GM21423 (cell line): ENCODE measurements at regions not wholly inside any gene's neighbourhood (a gene's known extent, or its start where the extent isn't known, plus 50 kb on each side); places are given as distances from the start of the nearest gene placed in this dataset.
"Not testable (repeated sequence)": the region's sequence is repeated elsewhere in the genome, so short reads cannot be mapped to it uniquely, and the experiment has no call there.

ENCODE experiments used
- ATAC-seq: cut with Tn5 transposase; IDR thresholded peaks from one replicate; pipeline ENCODE4 v1.9.1; 2021; ENCODE audit warnings: mild to moderate bottlenecking, moderate library complexity; ENCODE audit not compliant: unreplicated experiment

DNA sequence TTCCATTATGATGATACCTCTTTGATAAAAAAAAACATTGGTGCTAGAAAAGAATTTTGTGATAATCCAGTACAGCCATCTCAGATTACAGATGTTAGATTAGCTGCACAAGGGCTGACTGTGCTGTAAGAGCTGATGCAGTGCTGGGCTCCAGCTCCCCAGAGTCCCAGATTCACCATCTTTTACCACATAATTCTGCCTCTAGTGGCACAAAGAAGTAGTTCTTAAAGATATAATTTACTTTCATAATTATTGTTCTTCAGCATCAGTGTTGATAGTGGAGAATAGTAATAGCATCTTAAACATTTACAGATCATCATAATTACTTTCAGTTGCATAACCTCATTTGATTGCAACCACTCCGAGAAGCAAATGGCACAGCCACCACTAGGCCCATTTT lies 262.1 kb downstream of the BRINP2 start:
- no peak for ATAC-seq

DNA sequence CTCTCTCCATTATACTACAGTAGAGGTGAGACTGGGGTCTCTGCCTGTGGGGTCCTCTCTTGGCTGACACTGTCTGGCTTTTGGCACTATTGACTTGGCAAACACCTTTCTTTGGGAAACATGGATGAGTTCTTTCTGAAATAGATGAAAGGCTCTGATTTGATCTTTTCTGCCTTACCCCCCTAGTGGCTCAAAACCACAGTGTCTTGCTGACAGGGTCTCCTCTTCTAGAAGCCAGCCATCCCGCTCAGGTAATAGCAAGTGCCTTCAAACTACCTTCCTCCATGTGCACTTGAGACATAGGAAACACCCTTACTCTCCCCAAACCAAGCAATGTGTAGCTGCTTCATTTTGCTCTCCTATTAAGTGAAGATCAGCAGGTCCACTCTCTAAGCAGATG lies 260.4 kb downstream of the BRINP2 start:
- no peak for ATAC-seq

DNA sequence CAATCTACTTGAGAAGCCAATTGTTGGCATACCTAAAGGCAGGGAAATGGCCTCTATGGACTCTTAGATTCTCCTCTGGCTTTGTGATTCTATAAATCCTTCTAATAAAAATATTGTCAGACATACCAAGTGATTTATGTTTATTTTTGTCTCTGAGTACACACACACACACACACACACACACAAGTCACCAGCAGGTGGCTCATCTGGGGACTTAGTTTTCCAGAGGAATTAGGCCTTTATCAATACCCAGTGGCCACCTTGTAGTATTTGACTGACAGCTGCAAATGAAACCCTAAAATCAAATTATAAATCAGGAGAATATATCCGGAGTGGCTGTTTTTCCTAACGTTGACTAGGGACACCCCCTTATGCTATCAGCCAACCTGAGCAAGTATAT lies 258.5 kb downstream of the BRINP2 start:
- no peak for ATAC-seq

DNA sequence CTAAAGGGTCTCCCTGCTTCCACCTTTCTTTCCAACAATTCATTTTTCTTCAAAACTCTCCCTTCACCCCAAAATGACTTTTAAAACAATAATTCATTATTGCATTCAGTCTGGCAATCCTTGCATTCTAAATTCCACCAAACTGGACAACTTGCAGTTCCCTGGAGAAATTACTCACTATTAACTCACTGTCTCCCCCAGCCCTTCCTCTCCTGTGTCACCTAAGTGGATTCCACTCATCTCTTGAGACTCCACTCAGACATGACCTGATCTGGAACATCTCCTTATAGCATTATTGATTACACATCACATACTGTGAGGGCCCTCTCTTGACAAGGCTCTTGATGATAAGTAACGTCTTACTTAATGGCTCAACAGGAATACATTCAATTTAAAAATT lies 257.1 kb downstream of the BRINP2 start:
- no peak for ATAC-seq

DNA sequence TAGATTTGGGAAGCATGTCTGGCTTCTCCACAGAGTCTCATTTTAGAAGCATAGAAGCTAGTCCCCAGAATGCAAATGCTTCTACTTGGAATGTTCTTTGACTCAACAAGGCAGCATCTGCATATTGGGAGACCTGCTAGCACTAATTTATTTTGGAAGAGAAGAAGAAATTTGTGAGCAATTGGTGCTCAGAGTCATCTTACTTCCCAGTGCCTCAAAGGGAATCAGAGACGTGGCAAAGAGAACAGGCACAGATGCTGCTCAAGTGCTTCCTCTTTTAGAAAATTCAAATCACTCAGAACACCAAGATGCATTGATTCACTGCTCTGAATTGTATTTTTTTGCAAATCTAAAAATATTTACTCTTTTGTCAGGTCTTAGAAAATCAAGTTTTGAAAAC lies 255.7 kb downstream of the BRINP2 start:
- ATAC-seq: no peak

DNA sequence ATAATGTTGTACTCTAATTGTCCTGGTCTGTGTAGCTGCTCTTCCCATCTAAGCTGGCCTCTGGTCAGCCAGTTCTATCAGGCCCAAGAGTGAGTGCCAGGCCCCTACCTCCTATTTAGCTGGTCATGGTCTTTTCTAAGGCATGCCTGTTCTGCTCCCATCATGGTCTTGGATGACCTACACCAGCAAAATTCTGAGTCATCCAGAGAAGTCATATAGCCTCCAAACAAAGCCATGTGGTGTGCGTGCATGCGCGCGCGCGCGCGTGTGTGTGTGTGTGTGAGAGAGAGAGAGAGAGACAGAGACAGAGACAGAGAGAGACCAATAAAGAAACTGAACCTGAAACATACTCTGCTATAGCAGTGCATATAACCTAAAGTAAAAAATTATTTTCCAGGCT lies 254.4 kb downstream of the BRINP2 start:
- ATAC-seq: no peak

DNA sequence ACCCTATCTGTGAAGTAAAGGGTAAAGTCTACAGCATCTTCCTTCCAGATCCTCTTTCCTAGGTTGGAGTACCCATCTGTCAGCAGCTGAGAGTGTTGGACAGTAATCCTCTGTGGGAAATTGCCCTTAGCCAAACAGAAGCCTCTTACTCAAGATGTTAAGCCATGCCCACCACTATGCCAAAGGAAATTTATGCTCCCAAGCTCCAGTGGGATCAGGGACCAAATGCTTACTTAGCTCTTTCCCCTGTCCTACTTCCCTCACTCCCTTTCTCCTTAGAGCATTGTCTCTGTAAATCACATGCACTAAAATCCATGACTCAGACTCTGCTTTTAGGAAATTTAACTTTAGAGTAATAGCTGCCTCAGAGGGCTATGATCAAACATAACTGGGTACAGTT lies 254.0 kb downstream of the BRINP2 start:
- ATAC-seq: no peak

DNA sequence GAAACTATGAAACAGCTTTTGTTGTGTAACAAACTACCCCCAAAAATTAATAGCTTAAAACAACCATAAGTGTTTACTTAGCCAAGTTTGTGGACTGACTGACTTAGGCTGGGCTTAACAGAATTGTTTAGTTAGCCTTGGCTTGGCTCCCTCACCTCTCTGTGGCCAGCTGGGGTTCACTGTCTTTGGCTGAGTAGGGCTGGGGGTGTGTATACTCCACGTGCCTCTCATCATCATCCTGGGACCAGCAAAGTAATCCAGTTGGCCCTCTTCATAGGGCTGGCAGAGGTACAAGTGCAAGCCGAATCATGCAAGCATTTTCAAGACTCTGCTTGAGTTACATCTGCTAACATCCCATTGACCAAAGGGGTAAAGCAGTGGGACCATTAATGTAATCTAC lies 252.3 kb downstream of the BRINP2 start:
- no peak for ATAC-seq

DNA sequence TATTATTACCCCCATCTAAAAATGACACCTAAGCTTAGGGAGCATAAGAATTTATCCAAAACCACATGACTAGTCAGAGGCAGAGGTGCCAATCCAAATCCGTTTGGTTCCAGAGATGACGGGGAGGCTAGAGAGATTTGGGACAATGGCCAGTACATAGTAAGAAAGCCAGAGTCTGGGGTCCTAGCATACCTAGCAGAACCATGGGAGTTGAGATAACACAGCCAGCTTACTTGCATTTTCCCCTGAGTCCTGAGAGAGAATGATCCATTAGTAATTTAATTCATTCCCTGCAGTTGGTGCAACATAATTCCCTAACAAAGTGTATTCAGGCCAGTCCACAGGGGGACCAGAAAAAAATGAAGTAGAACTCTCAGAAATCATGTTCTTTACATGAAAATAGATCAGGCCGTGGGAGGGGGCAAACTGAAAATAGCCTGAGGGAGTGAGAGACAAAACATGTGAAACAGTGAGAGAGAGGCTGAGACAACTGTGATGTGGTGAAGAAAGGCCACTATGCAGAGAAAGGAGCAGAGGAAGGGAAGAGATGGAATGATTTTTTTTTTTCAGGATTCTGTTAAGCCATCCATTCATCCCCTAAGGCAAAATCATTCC lies 243.3 kb downstream of the BRINP2 start:
- no peak for ATAC-seq

DNA sequence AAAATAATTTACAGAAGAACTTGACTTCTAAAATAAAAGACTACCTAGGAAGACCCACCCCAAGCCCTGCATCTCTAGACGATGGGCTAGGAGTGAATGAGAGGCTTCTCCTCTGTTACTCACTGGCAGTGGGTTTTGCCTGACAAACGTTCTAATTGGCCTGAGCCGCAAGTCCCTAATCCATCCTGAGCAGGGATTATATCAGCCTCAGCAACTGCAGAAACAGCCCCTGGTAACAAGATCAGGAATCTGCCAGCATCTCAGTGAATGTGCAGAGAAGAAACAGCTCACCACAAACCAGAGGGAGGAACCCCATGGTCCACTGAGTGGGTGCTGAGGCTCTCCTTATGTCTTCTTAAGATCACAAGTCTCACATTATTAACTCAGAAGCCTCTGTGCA lies 240.6 kb downstream of the BRINP2 start:
- no peak for ATAC-seq

DNA sequence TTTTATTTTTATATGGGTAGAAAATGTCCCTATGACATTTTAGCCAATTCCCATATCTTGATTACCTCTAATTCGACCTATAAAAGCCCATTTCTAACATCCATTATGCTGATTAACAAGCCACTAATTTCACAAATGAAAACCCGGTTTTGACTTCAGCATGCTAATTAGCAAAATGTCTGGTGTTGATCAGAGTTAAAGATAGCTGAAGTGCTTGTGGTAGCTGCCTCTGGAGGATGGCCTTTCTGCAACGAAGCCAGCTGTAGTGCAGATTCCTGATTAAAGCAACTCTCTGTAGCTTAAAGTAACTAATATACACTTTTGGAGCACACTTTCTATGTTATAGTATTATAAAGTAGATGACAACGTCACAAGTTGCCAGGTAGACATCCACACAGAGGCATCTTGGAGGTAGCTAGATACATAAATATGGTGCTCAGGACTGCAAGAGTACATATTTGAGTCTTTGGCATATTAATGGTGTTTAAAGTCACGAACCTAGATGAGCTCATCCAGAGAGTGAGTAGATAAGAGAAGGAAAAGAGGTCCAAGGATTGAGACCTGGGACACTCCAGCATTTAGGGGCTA lies 239.5 kb downstream of the BRINP2 start:
- no peak for ATAC-seq

DNA sequence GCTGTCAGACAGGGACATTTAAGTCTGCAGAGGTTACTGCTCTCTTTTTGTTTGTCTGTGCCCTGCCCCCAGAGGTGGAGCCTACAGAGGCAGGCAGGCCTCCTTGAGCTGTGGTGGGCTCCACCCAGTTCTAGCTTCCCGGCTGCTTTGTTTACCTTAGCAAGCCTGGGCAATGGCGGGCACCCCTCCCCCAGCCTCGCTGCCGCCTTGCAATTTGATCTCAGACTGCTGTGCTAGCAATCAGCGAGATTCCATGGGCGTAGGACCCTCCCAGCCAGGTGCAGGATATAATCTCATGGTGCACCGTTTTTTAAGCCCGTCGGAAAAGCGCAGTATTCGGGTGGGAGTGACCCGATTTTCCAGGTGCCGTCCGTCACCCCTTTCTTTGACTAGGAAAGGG lies 235.6 kb downstream of the BRINP2 start:
- ATAC-seq: not testable (repeated sequence)

DNA sequence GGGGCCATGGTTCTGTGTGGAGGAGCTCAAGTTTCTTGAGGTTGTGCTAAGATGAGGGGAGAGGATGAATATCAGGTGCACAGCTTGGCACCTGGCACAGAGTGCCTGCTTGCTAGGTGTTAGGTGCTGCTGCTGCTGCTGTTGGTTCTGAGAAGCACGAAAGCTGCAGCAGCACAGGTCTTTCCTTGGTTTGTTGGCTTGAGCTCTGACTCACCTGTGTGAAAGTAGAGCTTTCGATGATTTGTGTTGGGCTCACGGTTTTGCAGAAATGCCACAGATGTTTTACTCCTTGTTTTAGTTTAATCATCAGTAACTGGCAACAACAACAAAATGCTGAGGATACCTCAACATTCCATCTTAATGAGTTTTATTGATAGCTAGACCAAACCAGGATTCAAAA lies 221.6 kb downstream of the BRINP2 start:
- ATAC-seq: no peak

DNA sequence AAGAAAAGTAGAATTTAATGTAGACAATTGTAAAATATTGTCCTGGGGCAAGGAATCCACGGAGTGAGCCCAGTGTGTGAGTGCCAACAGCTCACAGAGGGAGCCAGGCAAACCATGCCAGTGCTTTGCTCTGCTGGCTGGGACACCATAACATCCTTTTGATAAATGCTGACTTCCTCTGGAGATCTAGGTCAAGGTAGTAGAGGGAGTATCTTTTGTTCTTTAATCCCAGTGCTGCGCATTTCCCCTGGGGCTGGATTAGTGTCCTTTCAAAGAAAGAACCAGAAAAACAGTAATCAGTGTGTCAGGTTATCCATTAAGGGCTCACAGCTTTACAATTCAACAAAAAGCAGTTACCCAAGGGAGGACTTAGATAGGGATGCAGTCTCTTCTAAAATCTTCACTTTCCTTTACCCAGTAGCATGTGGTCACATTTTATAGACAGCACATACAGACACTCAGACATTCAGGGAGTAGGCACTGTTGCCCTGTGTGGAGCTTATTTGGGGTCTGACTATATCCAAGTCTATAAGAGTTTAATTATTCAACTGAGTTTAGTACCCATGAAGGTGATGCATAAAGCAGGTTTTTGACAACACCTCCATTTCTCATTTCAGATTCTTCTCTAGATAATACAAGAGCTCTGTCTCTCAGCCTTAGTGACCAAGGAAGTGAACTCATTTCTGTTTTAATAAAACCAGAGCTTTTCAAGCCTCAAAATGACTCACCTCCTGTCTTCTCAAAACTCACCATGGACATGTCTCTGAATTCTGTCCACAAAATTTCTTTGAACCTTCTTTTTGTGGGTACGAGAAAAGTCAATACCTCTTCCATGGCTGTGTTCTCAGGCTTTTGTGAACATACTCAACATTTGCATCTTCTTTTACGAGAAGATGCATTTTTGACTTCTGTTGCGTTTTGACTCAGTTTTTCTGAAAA lies 215.3 kb downstream of the BRINP2 start:
- ATAC-seq: no peak

DNA sequence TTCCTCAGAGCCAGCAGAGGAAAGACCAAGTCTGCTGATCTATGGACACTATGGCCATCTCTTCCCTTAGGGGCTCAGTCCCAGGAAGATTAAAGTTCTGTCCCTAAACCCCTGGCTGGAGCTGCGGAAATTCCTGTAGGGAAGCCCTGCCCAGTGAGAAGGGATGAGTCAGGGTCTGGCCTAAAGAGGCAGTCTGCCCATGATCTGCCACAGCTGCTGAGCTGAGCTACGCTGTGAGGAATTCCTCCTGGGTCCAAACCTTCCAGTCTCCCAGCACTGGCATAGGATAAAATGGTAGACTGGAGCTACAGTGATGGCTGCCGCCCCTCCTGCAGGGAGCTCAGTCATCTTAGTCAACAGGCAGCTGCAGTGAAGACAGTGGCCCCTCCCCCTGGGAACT lies 213.7 kb downstream of the BRINP2 start:
- no peak for ATAC-seq

DNA sequence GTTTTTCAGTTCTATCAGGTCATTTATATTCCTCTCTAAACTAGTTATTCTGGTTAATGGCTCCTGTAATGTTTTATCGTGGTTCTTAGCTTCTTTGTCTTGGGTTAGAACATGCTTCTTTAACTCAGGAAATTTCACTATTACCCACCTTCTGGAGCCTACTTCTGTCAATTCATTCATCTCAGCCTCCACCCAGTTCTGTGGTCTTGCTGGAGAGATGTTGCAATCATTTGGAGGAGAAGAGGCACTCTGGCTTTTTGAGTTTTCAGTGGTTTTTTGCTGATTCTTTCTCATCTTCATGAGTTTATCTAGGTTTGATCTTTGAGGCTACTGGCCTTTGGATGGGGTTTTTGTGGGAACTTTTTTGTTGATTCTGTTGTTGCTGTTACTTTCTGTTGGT lies 213.0 kb downstream of the BRINP2 start:
- ATAC-seq: no peak

DNA sequence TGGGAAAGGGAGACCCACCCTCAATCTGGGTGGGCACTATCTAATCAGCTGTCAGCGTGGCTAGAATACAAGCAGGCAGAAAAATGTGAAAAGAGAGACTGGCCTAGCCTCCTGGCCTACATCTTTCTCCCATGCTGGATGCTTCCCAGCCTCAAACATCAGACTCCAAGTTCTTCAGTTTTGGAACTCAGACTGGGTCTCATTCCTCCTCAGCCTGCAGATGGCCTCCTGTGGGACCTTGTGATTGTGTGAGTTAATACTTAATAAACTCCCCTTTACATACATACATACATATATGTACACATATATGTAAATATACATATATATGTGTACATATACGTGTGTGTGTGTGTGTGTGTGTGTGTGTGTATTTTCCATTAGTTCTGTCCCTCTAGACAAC lies 207.1 kb downstream of the BRINP2 start:
- ATAC-seq: no peak

DNA sequence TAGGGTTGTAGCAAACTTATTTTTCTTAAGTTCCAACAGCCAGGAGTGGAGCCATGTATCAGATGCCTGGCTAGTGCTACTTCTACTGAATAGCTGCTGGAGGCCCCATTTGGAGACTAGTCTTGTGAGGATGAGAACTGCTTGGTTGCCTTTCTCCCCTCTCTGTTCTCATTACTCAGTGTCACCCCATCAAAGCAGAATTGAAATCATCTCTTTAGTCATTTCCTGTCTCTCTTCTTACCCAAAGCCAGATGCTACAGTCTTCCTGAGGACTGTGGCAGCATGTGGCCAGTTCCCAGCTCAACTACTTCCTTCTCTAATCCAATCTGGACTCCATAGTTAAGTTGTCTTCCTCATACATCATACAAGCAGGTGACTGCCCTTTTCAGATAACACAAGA lies 197.5 kb downstream of the BRINP2 start:
- no peak for ATAC-seq

DNA sequence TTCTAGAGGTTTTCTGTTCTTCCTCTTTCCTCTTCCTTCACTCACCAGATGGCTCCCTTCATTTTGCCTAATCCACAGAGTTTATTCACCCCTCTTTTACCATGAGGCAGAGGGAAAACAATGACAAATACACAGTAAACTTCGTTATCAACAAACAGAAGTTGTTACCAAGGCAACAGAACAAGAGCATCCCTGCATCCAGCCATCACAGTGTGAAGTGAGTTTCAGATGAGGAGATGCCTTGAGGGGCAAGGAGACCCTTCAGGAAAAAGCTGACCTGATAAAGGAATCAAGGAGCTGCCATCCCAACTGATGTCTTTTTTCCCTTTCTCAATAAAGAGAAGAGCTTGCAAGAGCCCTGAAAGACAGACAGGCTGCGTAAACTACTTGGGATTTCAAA lies 195.3 kb downstream of the BRINP2 start:
- ATAC-seq: no peak

DNA sequence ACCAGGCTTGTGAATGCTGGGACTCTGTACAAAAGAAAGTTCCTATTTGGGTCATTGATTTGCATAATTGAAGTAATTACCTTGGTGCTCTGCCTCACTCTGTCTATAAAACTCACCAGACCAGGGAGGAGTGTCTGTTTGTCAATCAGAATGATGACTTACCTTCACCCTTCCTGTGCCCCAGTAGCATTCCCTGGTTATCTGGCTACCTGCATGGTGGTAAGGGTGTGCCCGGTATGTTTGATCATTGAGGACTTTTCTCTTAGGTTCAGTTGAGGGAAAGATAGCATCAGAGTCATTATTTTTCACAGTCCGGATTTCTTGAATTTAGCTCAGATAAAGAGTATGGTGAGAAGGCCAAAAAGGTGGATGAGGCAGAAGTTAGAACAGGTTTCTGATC lies 190.0 kb downstream of the BRINP2 start:
- no peak for ATAC-seq

DNA sequence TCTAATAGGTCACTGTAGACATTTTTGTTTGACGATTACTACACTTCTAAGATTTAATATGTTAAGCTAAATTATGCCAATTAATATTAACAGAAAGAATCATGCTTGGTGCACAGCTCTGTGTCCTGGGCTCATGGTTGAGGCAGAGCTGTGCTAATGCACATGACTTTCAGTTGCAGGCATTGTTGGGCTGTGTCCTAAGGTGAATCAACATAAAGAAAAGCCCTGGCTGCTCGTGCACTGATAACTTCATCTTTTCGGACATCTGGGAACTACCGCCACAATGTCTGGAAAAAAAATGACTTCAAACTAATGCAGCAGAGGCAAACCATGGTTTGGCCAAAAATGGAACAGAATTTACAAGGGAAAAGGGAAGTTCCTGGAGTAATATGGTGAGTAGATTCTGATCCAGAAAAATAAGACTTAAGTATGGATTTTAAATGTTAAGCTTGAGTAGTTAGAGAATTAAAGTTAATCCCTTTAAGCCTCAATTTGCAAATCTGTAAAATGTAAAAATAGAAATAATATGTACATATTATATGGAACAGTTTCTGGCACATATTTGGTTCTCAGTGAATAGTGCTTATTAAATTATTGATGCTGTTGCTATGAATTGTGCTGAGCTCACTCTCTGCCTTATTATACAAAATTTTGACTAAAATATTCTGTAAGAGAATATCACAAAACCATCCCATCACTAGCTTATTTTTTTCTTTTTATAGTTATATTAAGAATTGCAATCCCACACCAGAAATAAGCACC lies 186.1 kb downstream of the BRINP2 start:
- no peak for ATAC-seq
